Osteocyte (in vitro differentiated cells): ENCODE measurements at regions not wholly inside any gene's neighbourhood (a gene's known extent, or its start where the extent isn't known, plus 50 kb on each side); places are given as distances from the start of the nearest gene placed in this dataset.

Experiments
- DNase-seq: peaks from one replicate; pipeline ENCODE4 v3.0.0; 2021; ENCODE audit warnings: mixed read lengths; ENCODE audit not compliant: unreplicated experiment; ENCODE audit errors: extremely low spot score
- H3K27ac Mint-ChIP-seq: one replicate; pipeline ENCODE4 v1.8.0; 2021; ENCODE audit warnings: mild to moderate bottlenecking, mixed read lengths; ENCODE audit not compliant: unreplicated experiment
- H3K27me3 Mint-ChIP-seq: one replicate; pipeline ENCODE4 v1.8.0; 2021; ENCODE audit warnings: mixed read lengths; ENCODE audit not compliant: unreplicated experiment
- H3K36me3 Mint-ChIP-seq: one replicate; pipeline ENCODE4 v1.8.0; 2021; ENCODE audit warnings: mixed read lengths; ENCODE audit not compliant: unreplicated experiment
- H3K4me1 Mint-ChIP-seq: one replicate; pipeline ENCODE4 v1.8.0; 2021; ENCODE audit warnings: mixed read lengths; ENCODE audit not compliant: unreplicated experiment
- H3K4me3 Mint-ChIP-seq: one replicate; pipeline ENCODE4 v1.8.0; 2021; ENCODE audit warnings: mild to moderate bottlenecking, moderate library complexity, mixed read lengths; ENCODE audit not compliant: unreplicated experiment
- H3K9me3 Mint-ChIP-seq: one replicate; pipeline ENCODE4 v1.8.0; 2021; ENCODE audit warnings: mixed read lengths; ENCODE audit not compliant: unreplicated experiment
- CTCF ChIP-seq: fragments of 200-600 bp; sonication (generic); IDR thresholded peaks from 2 replicates; pipeline ENCODE4 v1.5.0; 2021; ENCODE audit warnings: antibody characterized with exemption, mild to moderate bottlenecking, moderate library complexity

GRCh38 chr4:124234771-124235170, 477.8 kb downstream of the ANKRD50 start:
- TF ChIP-seq CTCF = no peak
- H3K4me1 Mint-ChIP-seq = peaks cover 10% of the 10 kb centered on the region

GRCh38 chr4:124243671-124244366, 468.7 kb downstream of the ANKRD50 start:
- H3K36me3 Mint-ChIP-seq = peaks cover 7% of the 10 kb centered on the region
- no peak overlapping the region for H3K27ac Mint-ChIP-seq
- H3K4me3 Mint-ChIP-seq = no peak overlapping the region
- H3K9me3 Mint-ChIP-seq = peaks cover 18% of the 10 kb centered on the region
- no peak for DNase-seq
- H3K4me1 Mint-ChIP-seq = no peaks in the 10 kb centered on the region
- H3K27me3 Mint-ChIP-seq = no peaks in the 10 kb centered on the region
- TF ChIP-seq CTCF = no peak

More at GRCh38 chr4:124234771-124235170, 477.8 kb downstream of the ANKRD50 start:
- Mint-ChIP-seq H3K4me3 (no peak overlapping the region), H3K36me3 (no peaks in the 10 kb centered on the region), H3K9me3 (peaks cover 4% of the 10 kb centered on the region), H3K27me3 (no peaks in the 10 kb centered on the region), H3K27ac (no peak overlapping the region)
- DNase-seq = no peak

- DNase-seq = no peak
- Mint-ChIP-seq H3K36me3 (no peaks in the 10 kb centered on the region), H3K9me3 (no peaks in the 10 kb centered on the region), H3K4me3 (no peak overlapping the region), H3K27ac (no peak overlapping the region), H3K27me3 (no peaks in the 10 kb centered on the region), H3K4me1 (no peaks in the 10 kb centered on the region)
- no peak for TF ChIP-seq CTCF
Observed at GRCh38 chr4:124253080-124253479, 459.5 kb downstream of the ANKRD50 start.

- no peaks in the 10 kb centered on the region for H3K27me3 Mint-ChIP-seq
- no peak overlapping the region for H3K4me3 Mint-ChIP-seq
- peak; percentile 94 for TF ChIP-seq CTCF
- H3K4me1 Mint-ChIP-seq = no peaks in the 10 kb centered on the region
- peak overlapping the region; percentile 23 for H3K27ac Mint-ChIP-seq
- H3K36me3 Mint-ChIP-seq = no peaks in the 10 kb centered on the region
- no peak for DNase-seq
- no peaks in the 10 kb centered on the region for H3K9me3 Mint-ChIP-seq
Observed at GRCh38 chr4:124262211-124263179, 450.0 kb downstream of the ANKRD50 start.

- Mint-ChIP-seq H3K27ac (no peak overlapping the region), H3K36me3 (no peaks in the 10 kb centered on the region), H3K27me3 (no peaks in the 10 kb centered on the region), H3K4me1 (no peaks in the 10 kb centered on the region), H3K4me3 (no peak overlapping the region), H3K9me3 (no peaks in the 10 kb centered on the region)
- TF ChIP-seq CTCF = no peak
- DNase-seq = no peak
Observed at GRCh38 chr4:124265701-124266100, 446.8 kb downstream of the ANKRD50 start.
